Right lobe of liver (tissue), 4 donors: ENCODE measurements at regions not wholly inside any gene's neighbourhood (a gene's known extent, or its start where the extent isn't known, plus 50 kb on each side); places are given as distances from the start of the nearest gene placed in this dataset.
"Not testable (repeated sequence)": the region's sequence is repeated elsewhere in the genome, so short reads cannot be mapped to it uniquely, and the experiment has no call there.

Source experiments
- CTCF ChIP-seq, 4 donors: fragments of 200-600 bp in 3 of 4; fragments of 450-650 bp in 1 of 4; IDR thresholded peaks; one replicate each; pipeline versions ENCODE4 v1.5.1 to v1.8.0; 2016 to 2022; ENCODE audit warnings: antibody characterized with exemption in 4 of 4, mild to moderate bottlenecking in 2 of 4
- POLR2A ChIP-seq: fragments of 450-650 bp; IDR thresholded peaks from one replicate; pipeline ENCODE4 v1.6.1; 2017; ENCODE audit warnings: antibody characterized with exemption, mild to moderate bottlenecking
- donor health status: DM: no; HTN: no; CAD: no.
- donor health status: DM: no; HTN: no; CAD: no.
- donor health status: DM: no; HTN: yes; CAD: no.

DNA sequence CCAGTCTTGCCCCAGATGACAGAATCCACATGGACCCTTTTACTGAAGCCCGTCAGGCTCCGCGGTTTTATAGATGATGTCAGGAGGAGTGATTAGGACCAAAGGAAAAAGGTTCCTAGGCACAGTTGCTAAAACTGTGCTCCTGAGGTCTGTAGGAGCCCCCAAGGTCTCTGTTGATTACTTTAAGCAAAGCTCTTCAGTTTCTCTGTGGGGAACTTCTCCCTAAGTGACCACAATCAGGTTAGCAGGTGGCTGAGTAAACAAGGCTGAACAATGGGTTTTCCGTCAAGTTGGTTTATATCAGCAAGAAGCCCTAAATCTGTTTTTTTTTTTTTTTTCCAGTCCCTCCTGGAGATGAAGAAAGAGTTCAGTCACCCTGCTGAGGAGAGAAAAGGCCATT, 269.1 kb downstream of the NPIPA7 start:
- not testable (repeated sequence) for TF ChIP-seq CTCF (IDR thresholded peaks at IDR 0.05); POLR2A
